H9 (cell line): ENCODE measurements at regions not wholly inside any gene's neighbourhood (a gene's known extent, or its start where the extent isn't known, plus 50 kb on each side); places are given as distances from the start of the nearest gene placed in this dataset.

ENCODE experiments used
- DNase-seq: peaks from one replicate; pipeline ENCODE4 v3.0.0-alpha.2; 2017
- H2AFZ ChIP-seq: one replicate; pipeline ENCODE4 v1.6.1; 2013; ENCODE audit warnings: mild to moderate bottlenecking, low read length, control low read depth, moderate library complexity
- H2AK5ac ChIP-seq: 2 replicates; pipeline ENCODE4 v1.6.1; 2013; ENCODE audit warnings: low read length, control low read depth, mixed read lengths; ENCODE audit not compliant: insufficient read length
- H2BK120ac ChIP-seq: one replicate; pipeline ENCODE4 v1.6.1; 2013; ENCODE audit warnings: low read depth, mild to moderate bottlenecking, low read length, control low read depth, inconsistent platforms; ENCODE audit not compliant: poor library complexity, severe bottlenecking
- H2BK12ac ChIP-seq: 2 replicates; pipeline ENCODE4 v1.6.1; 2013; ENCODE audit warnings: low read length, control low read depth, mixed read lengths, low read depth; ENCODE audit not compliant: insufficient read length
- H2BK15ac ChIP-seq: 2 replicates; pipeline ENCODE4 v1.6.1; 2013; ENCODE audit warnings: low read depth, low read length, control low read depth
- H2BK20ac ChIP-seq: one replicate; pipeline ENCODE4 v1.6.1; 2013; ENCODE audit warnings: low read depth, mild to moderate bottlenecking, low read length, control low read depth, inconsistent platforms; ENCODE audit not compliant: poor library complexity, severe bottlenecking
- H2BK5ac ChIP-seq: 2 replicates; pipeline ENCODE4 v1.6.1; 2013; ENCODE audit warnings: low read length, control low read depth, mixed read lengths; ENCODE audit not compliant: insufficient read length
- H3K14ac ChIP-seq: 2 replicates; pipeline ENCODE4 v1.6.1; 2013; ENCODE audit warnings: low read length, control low read depth; ENCODE audit not compliant: insufficient read depth
- H3K18ac ChIP-seq: 2 replicates; pipeline ENCODE4 v1.6.1; 2013; ENCODE audit warnings: low read depth, mild to moderate bottlenecking, mixed read lengths, low read length, control low read depth; ENCODE audit not compliant: insufficient read length
- H3K23ac ChIP-seq: 2 replicates; pipeline ENCODE4 v1.6.1; 2013; ENCODE audit warnings: low read length, control low read depth, mixed read lengths, low read depth; ENCODE audit not compliant: insufficient read length
- H3K23me2 ChIP-seq: 2 replicates; pipeline ENCODE4 v1.6.1; 2013; ENCODE audit warnings: low read depth, mild to moderate bottlenecking, mixed read lengths, low read length, control low read depth; ENCODE audit not compliant: insufficient read length, poor library complexity, severe bottlenecking
- H3K27ac ChIP-seq: 2 replicates; pipeline ENCODE4 v1.5.1; 2013; ENCODE audit warnings: low read length, control low read depth, mixed read lengths, low read depth; ENCODE audit not compliant: insufficient read length
- H3K27me3 ChIP-seq: 2 replicates; pipeline ENCODE4 v1.6.1; 2013; ENCODE audit warnings: low read length, control low read depth, inconsistent platforms; ENCODE audit not compliant: insufficient read depth
- H3K4ac ChIP-seq: 2 replicates; pipeline ENCODE4 v1.6.1; 2013; ENCODE audit warnings: low read depth, mild to moderate bottlenecking, control low read depth, inconsistent platforms, low read length, moderate library complexity
- H3K4me1 ChIP-seq: 2 replicates; pipeline ENCODE4 v1.6.1; 2013; ENCODE audit warnings: low read length, control low read depth, inconsistent platforms; ENCODE audit not compliant: insufficient read depth
- H3K4me2 ChIP-seq: 2 replicates; pipeline ENCODE4 v1.6.1; 2013; ENCODE audit warnings: low read length, control low read depth, mixed read lengths; ENCODE audit not compliant: insufficient read length, insufficient read depth
- H3K56ac ChIP-seq: 2 replicates; pipeline ENCODE4 v1.6.1; 2013; ENCODE audit warnings: low read depth, mild to moderate bottlenecking, mixed read lengths, low read length, control low read depth; ENCODE audit not compliant: insufficient read length
- H3K79me1 ChIP-seq: 2 replicates; pipeline ENCODE4 v1.6.1; 2013; ENCODE audit warnings: low read depth, mild to moderate bottlenecking, moderate library complexity, low read length, control low read depth, inconsistent platforms; ENCODE audit not compliant: insufficient read depth, poor library complexity, severe bottlenecking
- H3K79me2 ChIP-seq: 2 replicates; pipeline ENCODE4 v1.6.1; 2013; ENCODE audit warnings: low read length, control low read depth, inconsistent platforms; ENCODE audit not compliant: insufficient read depth
- H3K9ac ChIP-seq: 2 replicates; pipeline ENCODE4 v1.6.1; 2013; ENCODE audit warnings: low read length, control low read depth, mixed read lengths; ENCODE audit not compliant: insufficient read length; ENCODE audit errors: extremely low read depth
- H3K9me3 ChIP-seq: one replicate; pipeline ENCODE4 v1.6.1; 2013; ENCODE audit warnings: low read depth, low read length, inconsistent platforms; ENCODE audit not compliant: control insufficient read depth
- H3T11ph ChIP-seq: one replicate; pipeline ENCODE4 v1.6.1; 2013; ENCODE audit warnings: mild to moderate bottlenecking, low read length, control low read depth, inconsistent platforms
- H4K20me1 ChIP-seq: one replicate; pipeline ENCODE4 v1.6.1; 2013; ENCODE audit not compliant: control insufficient read depth, insufficient read length, insufficient read depth
- H4K5ac ChIP-seq: 2 replicates; pipeline ENCODE4 v1.6.1; 2013; ENCODE audit warnings: low read depth, mild to moderate bottlenecking, mixed read lengths, low read length, control low read depth; ENCODE audit not compliant: insufficient read length
- H4K8ac ChIP-seq: replicated peaks from 2 replicates; pipeline ENCODE4 v1.6.1; 2013; ENCODE audit warnings: low read length, control low read depth, mixed read lengths, low read depth; ENCODE audit not compliant: insufficient read length
- H4K91ac ChIP-seq: 2 replicates; pipeline ENCODE4 v1.6.1; 2013; ENCODE audit warnings: low read depth, mild to moderate bottlenecking, moderate library complexity, mixed read lengths, low read length, control low read depth; ENCODE audit not compliant: insufficient read length
- H3K27ac Mint-ChIP-seq, 3 experiments: 2 replicates in 2 of 3; 3 replicates in 1 of 3; pipeline ENCODE4 v1.8.0; 2020 to 2021; ENCODE audit warnings: mixed read lengths in 3 of 3, mild to moderate bottlenecking in 1 of 3, moderate library complexity in 1 of 3
- H3K27me3 Mint-ChIP-seq: 2 replicates; pipeline ENCODE4 v1.8.0; 2021; ENCODE audit warnings: low read depth, mild to moderate bottlenecking, moderate library complexity, mixed read lengths
- H3K36me3 Mint-ChIP-seq, 3 experiments: 2 replicates in 2 of 3; 3 replicates in 1 of 3; pipeline ENCODE4 v1.8.0; 2020 to 2021; ENCODE audit warnings: low read depth in 3 of 3, mixed read lengths in 3 of 3; ENCODE audit not compliant: insufficient read depth in 1 of 3
- H3K4me1 Mint-ChIP-seq, 2 experiments: 2 replicates each; pipeline ENCODE4 v1.8.0; 2020; ENCODE audit warnings: mixed read lengths in 2 of 2
- H3K4me3 Mint-ChIP-seq, 2 experiments: 2 replicates in 1 of 2; 3 replicates in 1 of 2; pipeline ENCODE4 v1.8.0; 2020 to 2021; ENCODE audit warnings: mild to moderate bottlenecking in 2 of 2, mixed read lengths in 2 of 2, moderate library complexity in 1 of 2
- H3K9me3 Mint-ChIP-seq, 2 experiments: 2 replicates in 1 of 2; 3 replicates in 1 of 2; pipeline ENCODE4 v1.8.0; 2020; ENCODE audit warnings: mild to moderate bottlenecking in 2 of 2, mixed read lengths in 2 of 2, moderate library complexity in 1 of 2
- CTCF ChIP-seq: fragments of 200-600 bp; sonication (generic); conservative IDR thresholded peaks from 3 replicates; pipeline ENCODE4 v1.8.0; 2021; ENCODE audit warnings: antibody characterized with exemption, mild to moderate bottlenecking

GRCh38 chr4:129334136-129334535, 238.2 kb downstream of the C4orf33 start:
- H3K36me3 Mint-ChIP-seq: no peaks in the 10 kb centered on the region; a peak in 1 of 7 replicates
- no peak overlapping the region for H3K27ac ChIP-seq

More at GRCh38 chr4:129334136-129334535, 238.2 kb downstream of the C4orf33 start:
- Histone ChIP-seq H3K4me1 (no peaks in the 10 kb centered on the region; the same call in 1 of the 2 replicates), H3K27me3 (no peaks in the 10 kb centered on the region), H4K8ac (no peak overlapping the region), H3K14ac (no peak overlapping the region), H3K9ac (no peak overlapping the region), H3K9me3 (no peaks in the 10 kb centered on the region), H4K5ac (no peak overlapping the region), H3K79me2 (0 out of 2 replicates have a peak, but pooled peaks cover 1% of the 10 kb centered on the region), H3K23me2 (peaks cover 3% of the 10 kb centered on the region), H4K20me1 (no peaks in the 10 kb centered on the region), H3K56ac (no peak overlapping the region), H2BK120ac (no peak overlapping the region), H4K91ac (no peak overlapping the region), H2BK15ac (no peak overlapping the region), H2AFZ (no peak overlapping the region), H3T11ph (no peak overlapping the region), H2BK20ac (no peak overlapping the region), H3K23ac (no peak overlapping the region), H2BK12ac (no peak overlapping the region), H3K4me2 (no peak overlapping the region), H3K79me1 (no peaks in the 10 kb centered on the region), H2BK5ac (no peak overlapping the region), H3K4ac (no peak overlapping the region), H2AK5ac (no peak overlapping the region), H3K18ac (no peak overlapping the region)
- Mint-ChIP-seq H3K4me3 (no peak overlapping the region), H3K27ac (no peak overlapping the region), H3K27me3 (no peaks in the 10 kb centered on the region), H3K4me1 (peaks cover 14 to 26% of the 10 kb centered on the region in 2 experiments), H3K9me3 (peaks cover 0 to 3% of the 10 kb centered on the region in 2 experiments; a peak in 2 of 5 replicates)
- no peak for DNase-seq
- TF ChIP-seq CTCF: no peak
